Ovary (tissue), 3 donors: ENCODE measurements at regions not wholly inside any gene's neighbourhood (a gene's known extent, or its start where the extent isn't known, plus 50 kb on each side); places are given as distances from the start of the nearest gene placed in this dataset.

Source experiments
- CTCF ChIP-seq, 3 donors: fragments of 450-650 bp in 2 of 3; fragments of 200-600 bp in 1 of 3; IDR thresholded peaks; one replicate each; pipeline versions ENCODE4 v1.5.1 to v1.8.0; 2016 to 2022; ENCODE audit warnings: antibody characterized with exemption in 3 of 3, mild to moderate bottlenecking in 1 of 3
- EP300 ChIP-seq: sonication (generic); formaldehyde crosslinking; IDR thresholded peaks from one replicate; pipeline ENCODE4 v1.6.1; 2017; ENCODE audit warnings: antibody characterized with exemption
- donor health status: DM: no; HTN: no; CAD: no.

GRCh38 chr10:62492870-62493180, 118.7 kb downstream of the ZNF365 start:
- TF ChIP-seq CTCF (IDR thresholded peaks at IDR 0.05), result no peak
- no peak for TF ChIP-seq EP300
